ENCODE measurements at regions not wholly inside any gene's neighbourhood (a gene's known extent, or its start where the extent isn't known, plus 50 kb on each side); places are given as distances from the start of the nearest gene placed in this dataset.

DNA sequence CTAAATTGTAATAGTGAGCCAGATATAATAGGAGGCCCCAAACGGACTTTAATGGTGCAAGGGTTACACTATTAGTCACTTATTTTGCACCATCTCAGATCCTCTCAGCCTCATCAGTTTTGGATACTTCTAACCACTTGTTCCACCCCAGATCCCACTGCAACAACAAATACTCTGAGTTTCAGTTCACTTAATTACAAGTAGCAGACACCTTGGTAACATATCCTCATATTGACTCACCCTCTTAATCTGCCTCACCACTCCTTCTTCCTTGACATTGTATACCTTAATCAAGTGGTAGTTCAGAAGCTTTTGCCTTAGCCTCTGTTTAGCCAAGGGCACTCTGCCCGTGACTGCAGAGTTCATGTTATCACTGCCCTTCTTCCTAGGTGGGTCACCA is 256.1 kb upstream of the UBASH3B start:
- TF ChIP-seq POLR2AphosphoS5 (IDR thresholded peaks at IDR 0.05) (no peak), EP300 (IDR thresholded peaks at IDR 0.05) (no peak), POLR2A (IDR thresholded peaks at IDR 0.05) (no peak), CTCF (IDR thresholded peaks at IDR 0.05) (no peak)
- Histone ChIP-seq H3K36me3 (no peaks in the 10 kb centered on the region), H3K4me3 (no peak overlapping the region), H3K9me3 (no peaks in the 10 kb centered on the region), H3K27me3 (no peaks in the 10 kb centered on the region), H3K27ac (no peak overlapping the region), H3K4me1 (no peaks in the 10 kb centered on the region)
- WGBS, 5 donors, result 36 to 56% (median 47%) methylated on average over 2 of the region's 2 CpGs
- no peak for DNase-seq
- intact Hi-C loops (cut with DNase I; ENCODE audit: low total_unique reads), result no loop called here

DNA sequence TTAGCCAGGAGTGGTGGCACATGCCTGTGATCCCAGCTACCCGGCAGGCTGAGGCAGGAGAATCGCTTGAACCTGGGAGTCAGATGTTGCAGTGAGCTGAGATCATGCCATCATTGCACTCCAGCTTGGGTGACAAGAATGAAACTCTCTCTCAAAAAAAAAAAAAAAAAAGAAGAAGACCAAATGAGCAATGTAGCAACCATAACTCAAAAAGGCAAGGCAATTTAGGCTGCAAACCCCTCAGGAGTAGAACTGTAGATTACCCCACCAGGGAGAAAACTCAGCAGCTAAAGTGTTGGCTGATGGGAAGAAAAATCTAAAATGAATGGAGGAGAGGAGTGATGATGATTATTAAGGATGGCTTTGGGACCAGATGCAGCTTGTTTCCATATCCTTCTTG is 256.7 kb upstream of the UBASH3B start:
- no peaks in the 10 kb centered on the region for H3K4me1 ChIP-seq
- H3K36me3 ChIP-seq, result no peaks in the 10 kb centered on the region
- H3K27me3 ChIP-seq, result no peaks in the 10 kb centered on the region
- H3K9me3 ChIP-seq, result no peaks in the 10 kb centered on the region
- 83 to 100% (median 92%) methylated on average over 2 of the region's 2 CpGs for WGBS, 5 donors
- intact Hi-C loops (cut with DNase I; ENCODE audit: low total_unique reads), result no loop called here
- H3K4me3 ChIP-seq, result no peak overlapping the region
- H3K27ac ChIP-seq, result no peak overlapping the region
- DNase-seq, result no peak
- TF ChIP-seq CTCF (IDR thresholded peaks at IDR 0.05) (no peak), EP300 (IDR thresholded peaks at IDR 0.05) (no peak), POLR2AphosphoS5 (IDR thresholded peaks at IDR 0.05) (no peak), POLR2A (IDR thresholded peaks at IDR 0.05) (no peak)

- DNase-seq, result no peak
- Histone ChIP-seq H3K27ac (no peak overlapping the region), H3K4me3 (no peak overlapping the region), H3K36me3 (no peaks in the 10 kb centered on the region), H3K4me1 (no peaks in the 10 kb centered on the region), H3K9me3 (no peaks in the 10 kb centered on the region), H3K27me3 (no peaks in the 10 kb centered on the region)
- 43 to 68% (median 53%) methylated on average over 1 of the region's 1 CpG for WGBS, 5 donors
- intact Hi-C loops (cut with DNase I; ENCODE audit: low total_unique reads), result no loop called here
- no peak for TF ChIP-seq POLR2AphosphoS5 (IDR thresholded peaks at IDR 0.05)
- TF ChIP-seq EP300 (IDR thresholded peaks at IDR 0.05), result no peak
Observed at GRCh38 chr11:122398167-122398566, 257.4 kb upstream of the UBASH3B start.

DNA sequence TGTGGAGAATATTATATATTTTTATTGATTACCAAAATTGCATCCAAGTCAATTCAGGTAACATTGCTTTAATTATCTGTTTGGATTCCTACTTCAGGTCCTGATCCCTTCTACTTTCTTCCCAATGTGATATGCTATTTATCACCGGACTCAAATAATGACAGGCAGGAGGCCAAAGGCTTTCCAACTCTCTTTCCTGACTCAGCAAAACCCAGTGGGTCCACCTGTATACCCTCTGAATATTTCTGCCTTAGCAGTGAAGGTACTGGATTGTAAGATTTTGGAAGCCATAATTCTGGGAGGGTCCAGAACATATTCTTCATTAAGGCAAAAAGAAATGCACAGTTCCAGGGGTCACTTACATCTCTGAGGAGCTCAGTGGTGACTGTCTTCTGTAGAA is 260.2 kb upstream of the UBASH3B start:
- Histone ChIP-seq H3K9me3 (peaks cover 0 to 3% (median 1%) of the 10 kb centered on the region in 4 donors), H3K36me3 (no peaks in the 10 kb centered on the region), H3K4me3 (no peak overlapping the region), H3K4me1 (no peaks in the 10 kb centered on the region), H3K27ac (no peak overlapping the region), H3K27me3 (no peaks in the 10 kb centered on the region)
- WGBS, 5 donors, result 92 to 100% (median 97%) methylated on average over 1 of the region's 1 CpG
- TF ChIP-seq POLR2A (IDR thresholded peaks at IDR 0.05) (no peak), EP300 (IDR thresholded peaks at IDR 0.05) (no peak), POLR2AphosphoS5 (IDR thresholded peaks at IDR 0.05) (no peak), CTCF (IDR thresholded peaks at IDR 0.05) (no peak)
- intact Hi-C loops (cut with DNase I; ENCODE audit: low total_unique reads), result no loop called here
- DNase-seq, result no peak

DNA sequence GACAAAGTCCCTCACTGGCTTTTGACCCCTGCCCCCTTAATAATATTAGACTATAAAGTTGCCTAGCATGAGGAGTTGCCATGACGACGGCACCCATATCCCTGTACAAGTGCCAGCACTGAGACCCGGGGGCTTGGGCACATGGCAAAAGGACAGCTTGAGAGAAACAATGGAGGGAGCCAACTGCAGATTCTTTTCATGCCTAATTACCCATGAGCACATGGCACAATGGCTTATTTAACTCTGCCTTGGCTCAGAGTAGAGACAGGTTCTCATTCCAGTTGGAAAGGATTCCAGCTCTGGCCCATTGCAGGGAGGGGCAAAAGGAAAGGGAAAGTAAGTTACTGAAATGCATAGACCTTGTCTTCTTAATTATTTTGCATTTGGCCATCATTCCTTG is 261.2 kb upstream of the UBASH3B start:
- Histone ChIP-seq H3K36me3 (no peaks in the 10 kb centered on the region), H3K27me3 (no peaks in the 10 kb centered on the region), H3K4me1 (no peaks in the 10 kb centered on the region), H3K9me3 (peaks cover 0 to 8% (median 4%) of the 10 kb centered on the region in 4 donors), H3K27ac (no peak overlapping the region), H3K4me3 (no peak overlapping the region)
- WGBS, 5 donors, result 72 to 94% (median 85%) methylated on average over 3 of the region's 3 CpGs
- DNase-seq, result no peak
- TF ChIP-seq CTCF (IDR thresholded peaks at IDR 0.05) (no peak), POLR2A (IDR thresholded peaks at IDR 0.05) (no peak), POLR2AphosphoS5 (IDR thresholded peaks at IDR 0.05) (no peak), EP300 (IDR thresholded peaks at IDR 0.05) (no peak)
- intact Hi-C loops (cut with DNase I; ENCODE audit: low total_unique reads), result no loop called here

Data from stomach (tissue), 8 donors.